H1 (cell line): ENCODE measurements at regions not wholly inside any gene's neighbourhood (a gene's known extent, or its start where the extent isn't known, plus 50 kb on each side); places are given as distances from the start of the nearest gene placed in this dataset.

ENCODE experiments used
- CTCF ChIA-PET: fragments of 300-600 bp; sonication (Branson Sonifier 250); formaldehyde crosslinking; loops from one replicate; lab custom pipeline; 2021; ENCODE audit not compliant: partially characterized antibody; lab: Charles Lee
- POLR2A ChIA-PET: fragments of 300-600 bp; sonication (Branson Sonifier 250); formaldehyde crosslinking; loops from one replicate; lab custom pipeline; 2021; ENCODE audit warnings: inconsistent platforms; ENCODE audit not compliant: partially characterized antibody; lab: Charles Lee
- DNase-seq, 2 experiments: peaks; one replicate each; pipeline versions ENCODE4 v3.0.0 to v3.0.0-alpha.2; 2010 to 2022; ENCODE audit warnings: low spot score in 2 of 2, low read depth in 1 of 2, mixed read lengths in 1 of 2
- FAIRE-seq: peaks from 2 replicates; lab custom pipeline; 2011; peaks lifted over from hg19 to GRCh38; lab: Jason Lieb, UNC
- H2AFZ ChIP-seq: 2 replicates; pipeline ENCODE4 v1.8.1; 2012; ENCODE audit warnings: low read length, inconsistent platforms
- H2AK5ac ChIP-seq: 2 replicates; pipeline ENCODE4 v1.6.1; 2013; ENCODE audit warnings: low read depth, low read length
- H2BK120ac ChIP-seq: replicated peaks from 2 replicates; pipeline ENCODE3; 2013; ENCODE audit warnings: low read depth, low read length, inconsistent platforms
- H2BK12ac ChIP-seq: 2 replicates; pipeline ENCODE4 v1.6.1; 2013; ENCODE audit warnings: low read depth, low read length
- H2BK15ac ChIP-seq: 2 replicates; pipeline ENCODE4 v1.6.1; 2013; ENCODE audit warnings: low read length
- H2BK20ac ChIP-seq: 2 replicates; pipeline ENCODE4 v1.6.1; 2013; ENCODE audit warnings: low read length
- H2BK5ac ChIP-seq: 2 replicates; pipeline ENCODE4 v1.6.1; 2013; ENCODE audit warnings: low read depth, low read length
- H3K14ac ChIP-seq: 2 replicates; pipeline ENCODE4 v1.6.1; 2013; ENCODE audit warnings: inconsistent platforms; ENCODE audit not compliant: insufficient read length
- H3K18ac ChIP-seq: 2 replicates; pipeline ENCODE4 v1.6.1; 2013; ENCODE audit warnings: low read length; ENCODE audit errors: extremely low read depth
- H3K23ac ChIP-seq: 2 replicates; pipeline ENCODE4 v1.6.1; 2013; ENCODE audit warnings: inconsistent platforms; ENCODE audit not compliant: insufficient read length
- H3K23me2 ChIP-seq: 2 replicates; pipeline ENCODE4 v1.6.1; 2013; ENCODE audit warnings: low read depth, low read length
- H3K27ac ChIP-seq: 2 replicates; pipeline ENCODE4 v1.6.1; 2011; ENCODE audit warnings: low read depth, low read length, inconsistent platforms
- H3K27me3 ChIP-seq, 4 experiments: replicated peaks in 1 of 4; 1 replicate in 1 of 4; 2 replicates in 3 of 4; pipeline versions ENCODE4 v1.6.1 to v1.8.1; 2011 to 2013; ENCODE audit warnings: low read length in 3 of 4, mild to moderate bottlenecking in 3 of 4, inconsistent platforms in 2 of 4, mixed read lengths in 2 of 4, moderate library complexity in 1 of 4; ENCODE audit not compliant: control insufficient read depth in 3 of 4, insufficient read depth in 3 of 4; ENCODE audit errors: extremely low read depth in 1 of 4
- H3K36me3 ChIP-seq, 4 experiments: 2 replicates each; pipeline versions ENCODE4 v1.6.1 to v1.8.1; 2011 to 2013; ENCODE audit warnings: mild to moderate bottlenecking in 4 of 4, low read length in 3 of 4, moderate library complexity in 2 of 4, control low read depth in 1 of 4, inconsistent platforms in 1 of 4; ENCODE audit not compliant: insufficient read depth in 4 of 4, control insufficient read depth in 2 of 4
- H3K4ac ChIP-seq: replicated peaks from 2 replicates; pipeline ENCODE3; 2013; ENCODE audit warnings: low read length, low read depth, mixed read lengths, inconsistent platforms; ENCODE audit not compliant: insufficient read length
- H3K4me1 ChIP-seq, 4 experiments: replicated peaks in 1 of 4; 1 replicate in 1 of 4; 2 replicates in 3 of 4; pipeline versions ENCODE4 v1.6.1 to v1.8.1; 2011 to 2013; ENCODE audit warnings: low read length in 3 of 4, inconsistent platforms in 2 of 4, mixed read lengths in 1 of 4; ENCODE audit not compliant: insufficient read depth in 4 of 4, control insufficient read depth in 3 of 4
- H3K4me2 ChIP-seq, 2 experiments: 2 replicates each; pipeline versions ENCODE4 v1.6.1 to v1.8.1; 2011 to 2013; ENCODE audit warnings: low read depth in 2 of 2, low read length in 2 of 2, control low read depth in 1 of 2, inconsistent platforms in 1 of 2, mild to moderate bottlenecking in 1 of 2; ENCODE audit not compliant: insufficient read depth in 1 of 2
- H3K4me3 ChIP-seq, 4 experiments: fragments of 200-600, 300-600 bp in 1 of 4; sonication (generic), shearing (Covaris generic), sonication (Bioruptor Twin) in 1 of 4; 2 replicates each; pipeline versions ENCODE4 v1.5.1 to v1.8.1; 2011 to 2016; ENCODE audit warnings: low read length in 4 of 4, low read depth in 3 of 4, control low read depth in 2 of 4, inconsistent platforms in 2 of 4, mild to moderate bottlenecking in 2 of 4, mixed read lengths in 1 of 4, moderate library complexity in 1 of 4; ENCODE audit not compliant: insufficient read depth in 2 of 4; ENCODE audit errors: extremely low read depth in 1 of 4
- H3K56ac ChIP-seq: replicated peaks from 2 replicates; pipeline ENCODE3; 2013; ENCODE audit warnings: low read depth, mild to moderate bottlenecking, mixed read lengths, low read length, inconsistent platforms; ENCODE audit not compliant: insufficient read length
- H3K79me1 ChIP-seq: 2 replicates; pipeline ENCODE4 v1.6.1; 2013; ENCODE audit warnings: low read depth, low read length, control low read depth
- H3K79me2 ChIP-seq, 2 experiments: 2 replicates each; pipeline versions ENCODE4 v1.6.1 to v1.8.1; 2012 to 2013; ENCODE audit warnings: low read length in 2 of 2, mild to moderate bottlenecking in 2 of 2, inconsistent platforms in 1 of 2; ENCODE audit not compliant: insufficient read depth in 2 of 2, control insufficient read depth in 1 of 2
- H3K9ac ChIP-seq, 4 experiments: replicated peaks in 1 of 4; 1 replicate in 1 of 4; 2 replicates in 3 of 4; pipeline versions ENCODE4 v1.6.1 to v1.8.1; 2011 to 2013; ENCODE audit warnings: low read depth in 3 of 4, low read length in 3 of 4, control low read depth in 2 of 4, mild to moderate bottlenecking in 2 of 4, moderate library complexity in 2 of 4, inconsistent platforms in 1 of 4; ENCODE audit errors: extremely low read depth in 1 of 4
- H3K9me3 ChIP-seq, 2 experiments: 2 replicates each; pipeline versions ENCODE4 v1.6.1 to v1.8.1; 2012 to 2013; ENCODE audit warnings: mild to moderate bottlenecking in 2 of 2, moderate library complexity in 2 of 2, control low read depth in 1 of 2, inconsistent platforms in 1 of 2, low read depth in 1 of 2, low read length in 1 of 2, mixed read lengths in 1 of 2; ENCODE audit not compliant: insufficient read depth in 2 of 2
- H4K20me1 ChIP-seq, 2 experiments: replicated peaks in 1 of 2; 2 replicates each; pipeline versions ENCODE3 to v1.8.1; 2011 to 2013; ENCODE audit warnings: inconsistent platforms in 2 of 2, low read length in 2 of 2, mild to moderate bottlenecking in 1 of 2; ENCODE audit not compliant: insufficient read depth in 2 of 2, control insufficient read depth in 1 of 2
- H4K5ac ChIP-seq: 2 replicates; pipeline ENCODE4 v1.6.1; 2013; ENCODE audit warnings: low read length, low read depth, mixed read lengths, inconsistent platforms; ENCODE audit not compliant: insufficient read length
- H4K8ac ChIP-seq: 2 replicates; pipeline ENCODE4 v1.8.0; 2013; ENCODE audit warnings: mild to moderate bottlenecking, moderate library complexity, low read length, inconsistent platforms; ENCODE audit not compliant: insufficient read depth; ENCODE audit errors: extremely low read depth
- H4K91ac ChIP-seq: replicated peaks from 2 replicates; pipeline ENCODE3; 2013; ENCODE audit warnings: low read length, mixed read lengths, inconsistent platforms; ENCODE audit not compliant: insufficient read length
- BACH1 ChIP-seq: IDR thresholded peaks from 2 replicates; pipeline ENCODE4 v1.6.1; 2012; ENCODE audit warnings: low read length, improper control_type of control experiment
- CBX8 ChIP-seq: fragments of 300-800, 300-1000 bp; sonication (generic); IDR thresholded peaks from 2 replicates; pipeline ENCODE4 v1.7.1; 2016; ENCODE audit warnings: low read depth, low read length, borderline replicate concordance
- E2F6 ChIP-seq: IDR thresholded peaks from 2 replicates; pipeline ENCODE4 v1.6.1; 2012; ENCODE audit warnings: inconsistent platforms
- KDM1A ChIP-seq: fragments of 200-600, 300-600 bp; sonication (generic); IDR thresholded peaks from 2 replicates; pipeline ENCODE4 v1.7.1; 2016; ENCODE audit warnings: mild to moderate bottlenecking, low read length, borderline replicate concordance
- MAFK ChIP-seq: IDR thresholded peaks from 2 replicates; pipeline ENCODE4 v1.6.1; 2012; ENCODE audit warnings: low read depth, mild to moderate bottlenecking, improper control_type of control experiment, low read length
- NRF1 ChIP-seq: IDR thresholded peaks from 2 replicates; pipeline ENCODE4 v1.6.1; 2011; ENCODE audit warnings: mild to moderate bottlenecking, low read depth, low read length, improper control_type of control experiment
- YY1 ChIP-seq: IDR thresholded peaks from 2 replicates; pipeline ENCODE4 v1.6.1; 2011; ENCODE audit warnings: low read depth, mild to moderate bottlenecking, low read length
- WGBS, 2 experiments: shearing (Covaris generic) in 1 of 2; methylation state at CpG; one replicate each; pipeline versions ENCODE4 v1.1.6 to v1.1.7; 2013 to 2015; ENCODE audit warnings: low lambda C conversion rate in 2 of 2, mixed read lengths in 2 of 2, inconsistent platforms in 1 of 2, low coverage in 1 of 2, missing lambda C conversion rate in 1 of 2; ENCODE audit not compliant: insufficient replicate concordance in 2 of 2, insufficient coverage in 1 of 2, insufficient read length in 1 of 2; ENCODE audit errors: extremely low coverage in 1 of 2, missing lambda C conversion rate in 1 of 2; 5-methylcytosine and 5-hydroxymethylcytosine counted together

- no peaks in the 10 kb centered on the region for H3K27me3 ChIP-seq
- H2BK12ac ChIP-seq: no peak overlapping the region
- H4K91ac ChIP-seq: no peak overlapping the region
- no peak overlapping the region for H3K9ac ChIP-seq
- CTCF ChIA-PET: interaction anchor here (1.0 to 1.4 kb wide), 3 partner anchors 12 to 50 kb away, joined by 4 read pairs; no protein-coding TSS in a partner anchor
- no peak for DNase-seq
- peaks cover 7% of the 10 kb centered on the region in 2 experiments; a peak in 3 of 4 replicates for H3K9me3 ChIP-seq
- no peak overlapping the region for H3K56ac ChIP-seq
- no peak overlapping the region for H2BK5ac ChIP-seq
- H3K4me1 ChIP-seq: no peaks in the 10 kb centered on the region
- H2BK20ac ChIP-seq: no peak overlapping the region
- POLR2A ChIA-PET: no interaction called here
- no peak overlapping the region for H3K18ac ChIP-seq
- 100% methylated on average over 1 of the region's 1 CpG; no CpG with 5 or more reads in 1 of the 2 experiments for WGBS, 2 experiments
- no peak overlapping the region for H3K27ac ChIP-seq
- no peak overlapping the region for H4K8ac ChIP-seq
- no peak overlapping the region for H3K14ac ChIP-seq
- no peaks in the 10 kb centered on the region for H3K23me2 ChIP-seq
- H3K4ac ChIP-seq: no peak overlapping the region
- TF ChIP-seq NRF1: no peak
- TF ChIP-seq E2F6: no peak
- no peak for TF ChIP-seq YY1
- TF ChIP-seq CBX8: no peak
- no peak for TF ChIP-seq KDM1A
- no peak for TF ChIP-seq MAFK
- no peak for TF ChIP-seq BACH1
- no peak overlapping the region for H2BK120ac ChIP-seq
- no peak overlapping the region for H3K23ac ChIP-seq
- no peak overlapping the region for H4K5ac ChIP-seq
- H3K36me3 ChIP-seq: no peaks in the 10 kb centered on the region
- no peak overlapping the region for H3K4me2 ChIP-seq
- no peak overlapping the region for H2AFZ ChIP-seq
- H2AK5ac ChIP-seq: no peak overlapping the region
- H3K79me2 ChIP-seq: no peaks in the 10 kb centered on the region
- no peaks in the 10 kb centered on the region for H4K20me1 ChIP-seq
- no peak overlapping the region for H2BK15ac ChIP-seq
- H3K4me3 ChIP-seq: no peak overlapping the region
- FAIRE-seq: no peak
- no peaks in the 10 kb centered on the region for H3K79me1 ChIP-seq
Observed at GRCh38 chr11:128187835-128188234, 399.5 kb downstream of the ETS1 start.
